Liver (tissue), 8 donors: ENCODE measurements at regions not wholly inside any gene's neighbourhood (a gene's known extent, or its start where the extent isn't known, plus 50 kb on each side); places are given as distances from the start of the nearest gene placed in this dataset.

Source experiments
- DNase-seq: peaks from one replicate; pipeline ENCODE4 v3.0.0-alpha.2; 2017; ENCODE audit warnings: low spot score
- H3K27ac ChIP-seq, 2 donors: one replicate each; pipeline ENCODE4 v1.7.0; 2013; ENCODE audit warnings: inconsistent platforms in 2 of 2, low read length in 2 of 2, control low read depth in 1 of 2, low read depth in 1 of 2, mild to moderate bottlenecking in 1 of 2
- H3K27me3 ChIP-seq, 4 donors: one replicate each; pipeline versions ENCODE4 v1.6.1 to v1.7.0; 2013; ENCODE audit warnings: low read length in 3 of 4, inconsistent platforms in 1 of 4, mild to moderate bottlenecking in 1 of 4, moderate library complexity in 1 of 4; ENCODE audit not compliant: control insufficient read depth in 4 of 4, insufficient read depth in 4 of 4
- H3K36me3 ChIP-seq, 4 donors: one replicate each; pipeline versions ENCODE4 v1.6.1 to v1.7.0; 2013; ENCODE audit warnings: low read length in 3 of 4, mild to moderate bottlenecking in 3 of 4, low read depth in 1 of 4, moderate library complexity in 1 of 4; ENCODE audit not compliant: control insufficient read depth in 4 of 4, insufficient read depth in 3 of 4
- H3K4me1 ChIP-seq, 4 donors: one replicate each; pipeline versions ENCODE4 v1.6.1 to v1.7.0; 2013; ENCODE audit warnings: low read length in 3 of 4, mild to moderate bottlenecking in 3 of 4, moderate library complexity in 1 of 4; ENCODE audit not compliant: control insufficient read depth in 4 of 4, insufficient read depth in 4 of 4
- H3K4me3 ChIP-seq, 3 donors: one replicate each; pipeline versions ENCODE4 v1.6.1 to v1.7.0; 2013; ENCODE audit warnings: low read length in 3 of 3, control low read depth in 1 of 3, low read depth in 1 of 3, mild to moderate bottlenecking in 1 of 3
- H3K9ac ChIP-seq, 2 donors: one replicate each; pipeline ENCODE4 v1.7.0; 2013; ENCODE audit warnings: low read length in 2 of 2, mild to moderate bottlenecking in 2 of 2, moderate library complexity in 2 of 2, control low read depth in 1 of 2, low read depth in 1 of 2
- H3K9me3 ChIP-seq, 4 donors: one replicate each; pipeline versions ENCODE4 v1.6.1 to v1.7.0; 2013; ENCODE audit warnings: low read length in 3 of 4; ENCODE audit not compliant: control insufficient read depth in 4 of 4
- ATF3 ChIP-seq: IDR thresholded peaks from 2 replicates; pipeline ENCODE4 v1.6.1; 2016; ENCODE audit warnings: antibody characterized with exemption
- CTCF ChIP-seq: fragments of 150-350 bp; IDR thresholded peaks from 2 replicates; pipeline ENCODE4 v1.5.1; 2017; ENCODE audit warnings: improper control_type of control experiment, low read depth, low read length; ENCODE audit not compliant: missing input control
- EGR1 ChIP-seq, 2 donors: IDR thresholded peaks; 2 replicates each; pipeline ENCODE4 v1.6.1; 2016 to 2018; ENCODE audit warnings: antibody characterized with exemption in 2 of 2, low read depth in 2 of 2
- FOXA1 ChIP-seq: IDR thresholded peaks from 2 replicates; pipeline ENCODE4 v1.6.1; 2016; ENCODE audit warnings: antibody characterized with exemption
- FOXA2 ChIP-seq: IDR thresholded peaks from 2 replicates; pipeline ENCODE4 v1.6.1; 2016; ENCODE audit warnings: antibody characterized with exemption
- GABPA ChIP-seq, 2 donors: IDR thresholded peaks in 1 of 2; conservative IDR thresholded peaks in 1 of 2; 2 replicates each; pipeline ENCODE4 v1.6.1; 2016; ENCODE audit warnings: antibody characterized with exemption in 2 of 2, mild to moderate bottlenecking in 1 of 2, moderate library complexity in 1 of 2
- HNF4A ChIP-seq, 2 donors: conservative IDR thresholded peaks; 2 replicates each; pipeline ENCODE4 v1.6.1; 2016; ENCODE audit warnings: antibody characterized with exemption in 2 of 2, mild to moderate bottlenecking in 2 of 2
- HNF4G ChIP-seq: IDR thresholded peaks from 2 replicates; pipeline ENCODE4 v1.6.1; 2016; ENCODE audit warnings: antibody characterized with exemption
- JUND ChIP-seq, 2 donors: IDR thresholded peaks; 2 replicates each; pipeline ENCODE4 v1.6.1; 2016; ENCODE audit warnings: antibody characterized with exemption in 2 of 2
- MAX ChIP-seq: IDR thresholded peaks from 2 replicates; pipeline ENCODE4 v1.6.1; 2016; ENCODE audit warnings: antibody characterized with exemption
- NR2F2 ChIP-seq: IDR thresholded peaks from 2 replicates; pipeline ENCODE4 v1.6.1; 2016; ENCODE audit warnings: antibody characterized with exemption
- RAD21 ChIP-seq, 2 donors: IDR thresholded peaks; 2 replicates each; pipeline ENCODE4 v1.6.1; 2016; ENCODE audit warnings: antibody characterized with exemption in 2 of 2, mild to moderate bottlenecking in 2 of 2
- REST ChIP-seq: IDR thresholded peaks from 2 replicates; pipeline ENCODE4 v1.6.1; 2016; ENCODE audit warnings: antibody characterized with exemption, mild to moderate bottlenecking
- RXRA ChIP-seq, 2 donors: IDR thresholded peaks; 2 replicates each; pipeline ENCODE4 v1.6.1; 2017 to 2018; ENCODE audit warnings: antibody characterized with exemption in 2 of 2, mild to moderate bottlenecking in 1 of 2
- SP1 ChIP-seq: IDR thresholded peaks from 2 replicates; pipeline ENCODE4 v1.6.1; 2018; ENCODE audit warnings: antibody characterized with exemption, mild to moderate bottlenecking
- TAF1 ChIP-seq: conservative IDR thresholded peaks from 2 replicates; pipeline ENCODE4 v1.6.1; 2016; ENCODE audit warnings: antibody characterized with exemption, mild to moderate bottlenecking
- YY1 ChIP-seq: IDR thresholded peaks from 2 replicates; pipeline ENCODE4 v1.6.1; 2016; ENCODE audit warnings: antibody characterized with exemption, mild to moderate bottlenecking
- ZBTB33 ChIP-seq: IDR thresholded peaks from 2 replicates; pipeline ENCODE4 v1.6.1; 2016; ENCODE audit warnings: antibody characterized with exemption
- WGBS: extraction: QIAGEN DNeasy Blood & Tissue Kit; methylation state at CpG from one replicate; pipeline ENCODE4 v1.1.7; 2013; 5-methylcytosine and 5-hydroxymethylcytosine counted together
- donor health status: healthy.
- donor health status: healthy.
- donor health status: healthy.
- donor health status: healthy.
- donor health status: healthy.

GRCh38 chr5:74085782-74086181 lies 459.8 kb downstream of the ARHGEF28 start (continued):
- TF ChIP-seq MAX (no peak), NR2F2 (no peak), CTCF (no peak), EGR1 (IDR thresholded peaks at IDR 0.05; ENCODE audit: low read depth in 2 of 2) (no peak)

- no peak for DNase-seq
- H3K27ac ChIP-seq: no peak overlapping the region
- H3K9me3 ChIP-seq: no peaks in the 10 kb centered on the region
- no peaks in the 10 kb centered on the region for H3K4me1 ChIP-seq
- no peak overlapping the region for H3K9ac ChIP-seq
- H3K4me3 ChIP-seq: no peak overlapping the region
- TF ChIP-seq ZBTB33: no peak
- TF ChIP-seq CTCF: no peak
- no peak for TF ChIP-seq SP1
- no peak for TF ChIP-seq MAX
- no peak for TF ChIP-seq NR2F2
- no peak for TF ChIP-seq FOXA1
- no peak for TF ChIP-seq GABPA (IDR thresholded peaks at IDR 0.05 in 1 of 2, conservative IDR thresholded peaks at IDR 0.05 in 1 of 2)
- TF ChIP-seq TAF1: no peak
- no peak for TF ChIP-seq FOXA2
- no peak for TF ChIP-seq EGR1 (IDR thresholded peaks at IDR 0.05; ENCODE audit: low read depth in 2 of 2)
- TF ChIP-seq RAD21 (IDR thresholded peaks at IDR 0.05): no peak
- TF ChIP-seq ATF3: no peak
- no peak for TF ChIP-seq RXRA (IDR thresholded peaks at IDR 0.05)
- TF ChIP-seq YY1: no peak
- TF ChIP-seq REST: no peak
- no peak for TF ChIP-seq HNF4A (conservative IDR thresholded peaks at IDR 0.05)
- no peak for TF ChIP-seq HNF4G
- no peak for TF ChIP-seq JUND (IDR thresholded peaks at IDR 0.05)
- no peaks in the 10 kb centered on the region for H3K27me3 ChIP-seq
- 75% methylated on average over 4 of the region's 4 CpGs for WGBS
- no peaks in the 10 kb centered on the region for H3K36me3 ChIP-seq
These were observed 459.2 kb downstream of the ARHGEF28 start for GRCh38 chr5:74085186-74085585.
